Neural progenitor cell (in vitro differentiated cells): ENCODE measurements at regions not wholly inside any gene's neighbourhood (a gene's known extent, or its start where the extent isn't known, plus 50 kb on each side); places are given as distances from the start of the nearest gene placed in this dataset.

Source experiments
- DNase-seq: peaks from one replicate; pipeline ENCODE4 v3.0.0-alpha.2; 2016; ENCODE audit warnings: low spot score
- H2AFZ ChIP-seq: fragments of 200-600 bp; sonication (generic); replicated peaks from 2 replicates; pipeline ENCODE4 v1.6.1; 2016; ENCODE audit warnings: antibody characterized with exemption
- H3F3A ChIP-seq: fragments of 200-600 bp; sonication (generic); 2 replicates; pipeline ENCODE4 v1.6.1; 2016; ENCODE audit warnings: antibody characterized with exemption, low read depth
- H3K27ac ChIP-seq: fragments of 200-600 bp; sonication (generic); 2 replicates; pipeline ENCODE4 v1.5.1; 2016; ENCODE audit warnings: mild to moderate bottlenecking
- H3K27me3 ChIP-seq: fragments of 200-600 bp; sonication (generic); 2 replicates; pipeline ENCODE4 v1.6.1; 2016; ENCODE audit warnings: mild to moderate bottlenecking, moderate library complexity
- H3K36me3 ChIP-seq: fragments of 200-600 bp; sonication (generic); 2 replicates; pipeline ENCODE4 v1.5.1; 2016
- H3K4me1 ChIP-seq: fragments of 200-600 bp; sonication (generic); 2 replicates; pipeline ENCODE4 v1.6.1; 2016; ENCODE audit warnings: mixed run types
- H3K4me2 ChIP-seq: fragments of 200-600 bp; sonication (generic); 2 replicates; pipeline ENCODE4 v1.6.1; 2016
- H3K4me3 ChIP-seq: fragments of 200-600 bp; sonication (generic); 2 replicates; pipeline ENCODE4 v1.5.1; 2016
- H3K79me2 ChIP-seq: fragments of 200-600 bp; sonication (generic); 2 replicates; pipeline ENCODE4 v1.6.1; 2016; ENCODE audit warnings: low read depth
- H3K9ac ChIP-seq: fragments of 200-600 bp; sonication (generic); 2 replicates; pipeline ENCODE4 v1.6.1; 2016
- H3K9me3 ChIP-seq: fragments of 200-600 bp; sonication (generic); 2 replicates; pipeline ENCODE4 v1.5.1; 2016; ENCODE audit warnings: low read depth
- H4K20me1 ChIP-seq: fragments of 200-600 bp; sonication (generic); 2 replicates; pipeline ENCODE4 v1.6.1; 2016; ENCODE audit warnings: low read depth
- H3K27ac Mint-ChIP-seq: 3 replicates; pipeline ENCODE4 v1.8.0; 2021; ENCODE audit warnings: mixed read lengths
- H3K27me3 Mint-ChIP-seq: 2 replicates; pipeline ENCODE4 v1.8.0; 2022; ENCODE audit warnings: low read depth, mild to moderate bottlenecking, inconsistent platforms, moderate library complexity, mixed read lengths; ENCODE audit not compliant: insufficient read depth
- H3K36me3 Mint-ChIP-seq: 3 replicates; pipeline ENCODE4 v1.8.0; 2021; ENCODE audit warnings: mixed read lengths
- H3K4me1 Mint-ChIP-seq: 3 replicates; pipeline ENCODE4 v1.8.0; 2021; ENCODE audit warnings: mixed read lengths
- H3K4me3 Mint-ChIP-seq: 3 replicates; pipeline ENCODE4 v1.8.0; 2021; ENCODE audit warnings: mild to moderate bottlenecking, moderate library complexity, mixed read lengths
- H3K9me3 Mint-ChIP-seq: 3 replicates; pipeline ENCODE4 v1.8.0; 2020; ENCODE audit warnings: mixed read lengths
- CTCF ChIP-seq: fragments of 200-600 bp; sonication (generic); IDR thresholded peaks from 2 replicates; pipeline ENCODE4 v1.5.1; 2017; ENCODE audit warnings: antibody characterized with exemption, mild to moderate bottlenecking
- EZH2 ChIP-seq: fragments of 200-600 bp; sonication (generic); IDR thresholded peaks from 2 replicates; pipeline ENCODE4 v1.6.1; 2017; ENCODE audit warnings: antibody characterized with exemption, mild to moderate bottlenecking, moderate library complexity
- EZH2phosphoT487 ChIP-seq: fragments of 200-600 bp; sonication (generic); IDR thresholded peaks from 2 replicates; pipeline ENCODE4 v1.6.1; 2017; ENCODE audit warnings: antibody characterized with exemption

- Mint-ChIP-seq H3K9me3 (no peaks in the 10 kb centered on the region), H3K4me1 (no peaks in the 10 kb centered on the region), H3K36me3 (no peaks in the 10 kb centered on the region), H3K4me3 (no peak overlapping the region), H3K27me3 (peaks cover 4% of the 10 kb centered on the region), H3K27ac (no peak overlapping the region)
- H2AFZ ChIP-seq: no peak overlapping the region
- H3K4me3 ChIP-seq: no peak overlapping the region
- TF ChIP-seq EZH2: no peak
- no peak for TF ChIP-seq EZH2phosphoT487
- no peak for TF ChIP-seq CTCF
- H3K9ac ChIP-seq: no peak overlapping the region
- H3K79me2 ChIP-seq: no peaks in the 10 kb centered on the region
- no peak overlapping the region for H3K27ac ChIP-seq
- no peaks in the 10 kb centered on the region for H3K4me1 ChIP-seq
- H3K36me3 ChIP-seq: no peaks in the 10 kb centered on the region
- no peaks in the 10 kb centered on the region for H3K27me3 ChIP-seq
- no peaks in the 10 kb centered on the region for H3K9me3 ChIP-seq
- no peaks in the 10 kb centered on the region for H3F3A ChIP-seq
- H4K20me1 ChIP-seq: no peaks in the 10 kb centered on the region
- H3K4me2 ChIP-seq: no peak overlapping the region
- no peak for DNase-seq
Observed at GRCh38 chr4:125958519-125958918, 643.8 kb downstream of the FAT4 start.

GRCh38 chr4:125961626-125962025 is 646.9 kb downstream of the FAT4 start:
- no peak overlapping the region for H2AFZ ChIP-seq
- no peaks in the 10 kb centered on the region for H3K79me2 ChIP-seq
- no peaks in the 10 kb centered on the region for H4K20me1 ChIP-seq
- no peak overlapping the region for H3K4me3 Mint-ChIP-seq
- no peak for TF ChIP-seq EZH2phosphoT487
- TF ChIP-seq EZH2: no peak
- TF ChIP-seq CTCF: no peak
- H3F3A ChIP-seq: no peaks in the 10 kb centered on the region
- H3K4me2 ChIP-seq: no peak overlapping the region
- H3K4me1 Mint-ChIP-seq: no peaks in the 10 kb centered on the region
- no peak overlapping the region for H3K4me3 ChIP-seq
- H3K27ac Mint-ChIP-seq: no peak overlapping the region
- H3K9me3 Mint-ChIP-seq: no peaks in the 10 kb centered on the region
- H3K27ac ChIP-seq: no peak overlapping the region
- no peaks in the 10 kb centered on the region for H3K27me3 ChIP-seq
- H3K27me3 Mint-ChIP-seq: peaks cover under 1% of the 10 kb centered on the region
- no peaks in the 10 kb centered on the region for H3K9me3 ChIP-seq
- no peaks in the 10 kb centered on the region for H3K4me1 ChIP-seq
- no peak overlapping the region for H3K9ac ChIP-seq
- H3K36me3 ChIP-seq: no peaks in the 10 kb centered on the region
- no peaks in the 10 kb centered on the region for H3K36me3 Mint-ChIP-seq
- no peak for DNase-seq

GRCh38 chr4:125975861-125976397 is 661.2 kb downstream of the FAT4 start:
- Histone ChIP-seq H3K9me3 (no peaks in the 10 kb centered on the region), H3K79me2 (no peaks in the 10 kb centered on the region), H3K4me1 (peaks cover 7% of the 10 kb centered on the region), H3K27me3 (no peaks in the 10 kb centered on the region), H3K4me2 (no peak overlapping the region), H3K36me3 (no peaks in the 10 kb centered on the region), H3K4me3 (no peak overlapping the region), H4K20me1 (no peaks in the 10 kb centered on the region), H2AFZ (peak overlapping the region; percentile 24), H3K9ac (no peak overlapping the region), H3F3A (peaks cover 4% of the 10 kb centered on the region), H3K27ac (no peak overlapping the region)
- DNase-seq: no peak
- Mint-ChIP-seq H3K9me3 (peaks cover 8% of the 10 kb centered on the region), H3K27ac (no peak overlapping the region), H3K36me3 (no peaks in the 10 kb centered on the region), H3K4me1 (peaks cover 12% of the 10 kb centered on the region), H3K27me3 (no peaks in the 10 kb centered on the region), H3K4me3 (no peak overlapping the region)
- TF ChIP-seq CTCF (no peak), EZH2phosphoT487 (no peak), EZH2 (no peak)
